HG02623 (cell line): ENCODE measurements at regions not wholly inside any gene's neighbourhood (a gene's known extent, or its start where the extent isn't known, plus 50 kb on each side); places are given as distances from the start of the nearest gene placed in this dataset.
"Not testable (repeated sequence)": the region's sequence is repeated elsewhere in the genome, so short reads cannot be mapped to it uniquely, and the experiment has no call there.

Source experiments
- ATAC-seq: cut with Tn5 transposase; IDR thresholded peaks from one replicate; pipeline ENCODE4 v1.9.1; 2021; ENCODE audit warnings: moderate library complexity; ENCODE audit not compliant: unreplicated experiment

DNA sequence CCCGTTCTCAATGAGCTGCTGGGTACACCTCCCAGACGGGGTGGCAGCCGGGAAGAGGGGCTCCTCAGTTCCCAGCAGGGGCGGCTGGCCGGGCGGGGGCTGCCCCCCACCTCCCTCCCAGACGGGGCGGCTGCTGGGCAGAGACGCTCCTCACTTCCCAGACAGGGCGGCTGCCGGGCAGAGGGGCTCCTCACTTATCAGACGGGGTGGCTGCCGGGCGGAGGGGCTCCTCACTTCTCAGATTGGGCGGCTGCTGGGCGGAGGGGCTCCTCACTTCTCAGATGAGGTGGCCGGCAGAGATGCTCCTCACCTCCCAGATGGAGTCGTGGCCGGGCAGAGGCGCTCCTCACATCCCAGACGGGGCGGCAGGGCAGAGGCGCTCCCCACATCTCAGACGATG lies 559.0 kb downstream of the CD109 start:
- not testable (repeated sequence) for ATAC-seq

DNA sequence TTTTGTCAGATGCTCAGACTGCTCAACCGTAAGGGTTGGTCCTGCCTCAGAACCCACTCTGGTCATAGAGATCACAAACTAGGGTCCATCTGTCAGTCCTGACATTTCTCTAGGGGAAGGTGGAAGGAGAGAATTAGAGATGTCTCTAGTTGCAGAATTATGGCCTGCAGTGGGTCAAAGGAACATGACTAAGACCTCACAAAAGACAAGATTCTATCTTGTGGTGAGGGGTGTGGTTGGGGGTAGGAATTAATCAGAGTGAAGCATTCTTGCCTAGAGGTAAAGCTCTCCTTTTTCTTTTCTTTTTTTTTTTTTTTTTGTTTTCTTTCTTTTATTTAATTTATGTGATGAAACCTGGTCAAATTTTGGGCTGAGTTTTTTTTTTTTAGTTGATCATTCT lies 558.1 kb downstream of the CD109 start:
- ATAC-seq: not testable (repeated sequence)

DNA sequence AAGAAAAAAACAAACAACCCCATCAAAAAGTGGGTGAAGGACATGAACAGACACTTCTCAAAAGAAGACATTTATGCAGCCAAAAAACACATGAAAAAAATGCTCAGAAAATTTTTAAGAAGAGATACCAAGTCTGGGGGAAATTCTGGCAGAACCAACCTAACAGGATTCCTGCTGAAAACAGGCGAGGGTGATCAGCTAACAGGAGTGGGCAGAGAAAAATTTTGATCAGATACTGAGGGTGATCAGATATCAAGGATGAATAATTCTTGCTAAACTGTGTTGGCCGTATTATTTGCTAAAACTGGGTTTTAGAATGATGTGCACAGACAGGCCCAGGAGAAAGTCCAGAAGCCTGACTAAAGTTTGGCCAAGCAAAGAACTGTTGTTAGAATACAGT lies 557.3 kb downstream of the CD109 start:
- ATAC-seq: no peak

DNA sequence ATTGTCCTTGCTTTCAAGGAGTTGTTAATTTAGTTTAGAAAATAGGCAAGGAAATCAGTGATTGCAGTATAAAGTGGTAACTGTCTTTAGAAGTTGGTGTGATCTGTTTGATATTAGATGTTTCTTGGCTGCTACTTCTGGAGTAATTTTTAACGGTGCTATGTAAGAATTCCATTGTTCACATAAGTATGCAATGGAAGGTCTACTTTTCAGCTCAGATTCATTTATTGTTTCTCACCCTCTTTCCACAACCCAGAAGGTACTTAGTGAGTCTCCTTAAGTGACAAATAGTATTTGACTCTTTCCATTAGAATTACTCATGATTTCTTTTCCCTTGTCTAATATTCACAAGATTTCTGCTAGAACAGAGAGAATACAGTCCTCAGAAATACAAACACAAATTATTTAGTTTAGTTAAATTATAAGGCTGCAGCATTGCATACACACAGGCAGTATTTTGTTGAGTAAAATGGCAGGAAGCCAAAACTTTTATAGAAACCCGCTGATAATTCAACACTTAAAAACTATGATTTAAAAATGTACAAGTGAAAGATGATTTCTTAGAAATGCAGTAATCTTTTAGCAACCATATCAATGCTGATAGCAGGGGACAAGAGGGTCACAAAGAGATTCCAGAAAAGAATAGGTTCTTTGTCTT lies 554.3 kb downstream of the CD109 start:
- ATAC-seq: no peak

DNA sequence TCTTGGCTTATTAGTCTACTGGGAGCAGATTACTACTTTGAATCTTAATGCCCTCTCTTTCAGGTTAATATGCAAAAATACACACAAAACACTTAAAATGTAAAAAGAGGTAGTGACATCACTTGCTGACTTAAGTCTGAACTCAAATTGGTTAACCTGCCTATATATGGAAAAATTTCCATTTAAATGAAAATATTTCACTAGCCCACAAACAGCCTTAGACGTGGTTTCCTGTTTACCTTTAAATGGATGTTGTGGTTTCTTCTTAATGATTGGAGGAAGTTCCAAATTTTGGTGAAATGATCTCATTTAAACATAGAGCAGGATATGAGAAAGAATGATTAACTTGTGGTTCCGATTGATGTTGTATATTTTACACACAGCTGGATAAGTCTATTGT lies 553.7 kb downstream of the CD109 start:
- ATAC-seq: no peak

DNA sequence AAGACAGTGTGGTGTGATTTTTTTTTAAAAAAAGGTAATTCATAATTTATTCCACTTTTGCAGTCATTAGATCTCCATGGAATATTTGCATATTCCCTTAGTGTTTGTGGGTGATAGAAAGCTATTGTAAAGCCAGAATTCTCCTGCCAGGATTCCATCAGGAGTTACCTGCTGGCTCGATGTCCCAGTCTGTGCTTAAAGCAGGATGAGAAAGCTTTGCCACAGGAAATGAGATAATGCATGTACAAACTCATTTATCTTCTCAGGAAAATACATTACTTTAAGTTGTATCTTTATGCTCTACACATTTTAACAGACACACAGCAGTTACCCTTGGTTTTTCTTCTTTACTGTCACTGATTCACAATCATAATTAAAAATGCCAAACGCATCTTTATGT lies 553.0 kb downstream of the CD109 start:
- ATAC-seq: no peak

DNA sequence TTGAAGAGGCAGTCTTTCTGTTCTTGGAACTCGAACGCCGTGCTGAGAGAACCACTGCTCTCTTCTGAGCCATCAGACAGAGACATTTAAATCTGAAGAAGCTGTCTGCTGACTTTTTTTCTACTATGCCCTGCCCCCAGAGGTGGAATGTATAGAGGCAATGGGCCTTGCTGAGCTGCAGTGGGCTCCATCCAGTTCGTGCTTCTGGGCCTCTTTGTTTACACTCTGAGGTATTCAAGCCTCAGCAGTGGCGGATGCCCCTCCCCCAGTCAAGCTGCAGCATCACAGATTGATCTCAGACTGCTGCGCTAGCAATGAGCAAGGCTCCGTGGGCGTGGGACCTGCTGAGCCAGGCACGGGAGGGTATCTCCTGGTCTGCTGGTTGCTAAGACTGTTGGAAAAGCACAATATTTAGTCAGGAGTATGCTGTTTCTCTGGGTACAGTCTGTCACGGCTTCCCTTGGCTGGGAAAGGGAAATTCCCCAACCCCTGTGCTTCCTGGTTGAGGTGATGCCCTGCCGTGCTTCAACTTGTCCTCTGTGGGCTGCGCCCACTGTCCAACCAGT lies 526.8 kb downstream of the CD109 start:
- ATAC-seq: no peak

DNA sequence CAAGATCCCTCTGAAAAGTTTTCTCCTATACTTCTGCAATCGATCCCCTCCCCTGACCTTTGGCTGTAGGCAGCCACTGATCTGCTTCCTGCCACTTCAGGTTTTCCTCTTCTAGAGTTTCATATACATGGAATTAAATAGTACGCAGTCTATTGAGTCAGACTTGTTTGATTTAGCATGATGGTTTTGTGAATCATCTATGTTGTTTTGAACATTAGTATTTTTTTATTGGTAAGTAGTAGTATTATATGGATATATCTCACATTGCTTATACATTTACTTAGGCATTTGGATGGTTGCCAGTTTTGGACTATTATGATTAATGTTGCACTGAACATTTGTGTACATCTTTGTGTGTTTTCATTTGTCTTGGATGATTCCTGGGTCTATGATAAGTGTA lies 518.0 kb downstream of the CD109 start:
- no peak for ATAC-seq

DNA sequence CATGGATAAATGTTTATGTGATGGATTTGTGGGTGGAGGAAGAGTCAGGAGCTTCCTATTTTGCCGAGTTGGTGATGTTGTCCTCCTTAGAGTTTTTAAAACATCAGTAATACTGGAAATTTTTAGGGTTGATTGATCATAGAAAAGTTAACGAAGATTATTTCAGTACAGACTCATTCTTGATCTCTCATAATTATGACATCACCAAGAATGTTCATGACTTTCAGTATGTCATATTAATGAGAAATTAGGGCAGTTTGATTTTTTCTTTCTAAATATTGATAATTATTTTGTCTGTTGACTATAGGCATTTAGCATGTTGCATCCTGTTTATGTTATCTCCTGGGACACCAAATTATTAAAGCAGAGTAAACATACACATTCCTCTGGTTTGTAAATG lies 512.2 kb downstream of the CD109 start:
- no peak for ATAC-seq

DNA sequence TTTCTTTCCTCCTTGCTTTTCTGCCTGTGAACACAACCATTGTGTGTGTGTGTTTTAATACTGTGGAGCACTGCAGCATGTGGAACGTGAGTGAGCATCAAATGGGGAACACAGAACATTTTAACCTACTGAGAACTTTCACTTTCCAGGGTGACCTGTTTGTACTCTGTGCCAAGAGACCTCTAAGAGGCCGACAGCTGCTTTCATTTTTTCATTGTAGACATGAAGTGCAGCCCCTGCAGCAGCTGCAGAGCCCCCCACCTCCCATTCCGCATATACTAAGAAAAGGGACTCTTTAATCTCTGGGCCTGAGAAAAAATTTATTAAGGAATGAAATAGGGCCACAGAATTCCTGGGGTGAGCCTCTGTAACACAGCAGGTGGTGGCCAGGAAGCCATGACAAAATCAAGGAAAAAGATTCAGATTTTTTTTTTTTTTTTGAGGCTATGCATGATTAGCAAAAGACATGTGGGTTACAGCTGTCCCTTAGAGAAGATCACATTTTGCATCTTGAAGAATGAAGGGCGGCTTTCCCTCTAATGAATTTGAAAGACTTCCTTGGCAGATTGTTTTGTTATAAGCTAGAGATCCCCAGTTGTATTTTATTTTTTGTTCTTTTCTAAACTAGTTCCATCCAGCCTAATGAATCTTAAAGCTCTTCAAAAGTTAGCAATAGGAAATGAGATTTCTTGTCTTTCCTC lies 503.4 kb downstream of the CD109 start:
- no peak for ATAC-seq

DNA sequence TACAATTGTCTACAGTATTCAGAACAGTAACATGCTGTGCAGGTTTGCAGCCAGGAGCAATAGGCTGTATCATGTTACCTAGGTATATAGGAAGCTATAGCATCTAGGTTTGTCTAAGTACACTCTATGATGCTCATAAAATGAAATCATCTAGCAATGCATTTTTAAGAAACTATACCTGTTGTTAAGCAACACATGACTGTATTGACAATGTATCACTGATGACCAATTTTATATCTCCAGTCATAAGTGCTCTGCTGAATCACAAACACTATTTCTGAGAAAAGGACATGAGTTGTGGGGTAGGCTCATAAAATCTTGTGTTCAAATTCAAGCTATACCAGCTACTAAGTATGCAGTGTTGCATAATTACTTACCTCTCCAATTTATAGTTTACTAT lies 501.3 kb downstream of the CD109 start:
- no peak for ATAC-seq

DNA sequence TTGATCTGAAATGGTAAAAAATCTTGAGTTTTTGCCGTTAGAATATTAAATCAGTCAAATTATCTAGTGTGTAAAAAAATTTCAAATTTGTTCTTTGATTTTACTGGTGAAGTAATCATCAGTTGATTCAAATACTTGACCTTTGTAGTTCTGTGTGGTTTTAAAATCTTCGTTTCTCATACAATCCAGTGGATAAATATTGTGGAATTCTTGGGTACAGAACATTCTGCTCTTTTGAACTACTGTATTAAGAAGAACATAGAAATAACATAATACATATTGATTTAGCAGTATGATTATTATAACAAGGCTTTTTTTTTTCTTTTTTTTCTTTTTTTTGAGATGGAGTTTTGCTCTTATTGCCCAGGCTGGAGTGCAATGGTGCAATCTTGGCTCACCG lies 491.8 kb downstream of the CD109 start:
- no peak for ATAC-seq

DNA sequence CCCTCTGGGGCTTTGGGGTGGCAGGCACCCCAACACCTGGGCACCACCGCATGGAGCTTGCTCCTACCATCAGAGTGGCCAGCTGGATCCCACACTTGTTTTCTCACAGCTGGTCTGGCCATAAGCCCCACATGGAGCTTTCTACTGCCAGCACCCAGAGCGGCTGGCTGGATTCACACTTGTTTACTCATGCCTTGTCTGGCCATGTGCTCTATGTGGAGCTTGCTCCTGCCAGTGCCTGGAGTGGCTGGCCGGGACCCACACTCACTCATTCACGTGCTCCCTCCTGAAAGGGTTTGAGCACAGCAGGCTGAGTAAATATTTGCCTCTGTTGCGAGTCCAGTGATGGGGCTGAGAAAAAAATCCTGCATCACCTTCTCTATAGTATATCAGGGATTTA lies 487.0 kb downstream of the CD109 start:
- ATAC-seq: no peak

DNA sequence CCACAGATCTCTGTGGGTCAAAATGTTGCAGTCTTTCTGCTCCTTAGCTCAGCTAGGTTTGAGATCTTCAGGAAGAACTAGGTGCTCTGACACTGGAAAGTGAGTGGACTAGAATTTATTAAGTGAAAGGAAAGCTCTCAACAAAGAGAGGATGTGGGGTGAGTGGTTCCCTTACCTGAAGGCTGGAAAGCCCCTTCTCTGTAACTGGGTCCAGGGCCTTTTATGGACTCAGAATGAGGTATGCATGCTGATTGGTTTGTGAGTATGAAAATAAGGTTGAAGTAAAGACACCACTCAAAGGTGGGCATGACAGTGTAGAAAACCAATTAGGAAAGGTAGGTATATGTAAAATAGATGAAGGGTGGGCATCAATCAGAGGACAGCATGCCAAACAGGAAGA lies 485.5 kb downstream of the CD109 start:
- ATAC-seq: no peak

DNA sequence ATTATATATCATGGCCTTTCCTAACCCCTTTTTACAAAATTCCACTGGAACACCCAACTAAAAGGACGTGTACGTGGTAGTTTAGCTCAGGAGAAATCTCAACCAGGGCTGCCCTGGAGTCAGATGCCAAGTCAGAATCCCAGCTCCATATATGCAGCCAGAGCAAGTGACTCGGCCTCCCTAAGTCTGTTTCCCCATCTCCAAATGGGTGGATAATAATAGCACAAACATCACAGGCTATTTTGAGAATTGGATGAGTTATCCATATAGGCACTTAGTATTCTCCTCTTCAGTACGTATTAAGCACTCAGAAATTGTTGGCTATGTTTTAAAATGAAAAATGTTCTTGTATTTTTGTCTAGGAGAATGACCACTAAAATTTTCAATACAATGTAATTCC lies 481.5 kb downstream of the CD109 start:
- ATAC-seq: no peak

DNA sequence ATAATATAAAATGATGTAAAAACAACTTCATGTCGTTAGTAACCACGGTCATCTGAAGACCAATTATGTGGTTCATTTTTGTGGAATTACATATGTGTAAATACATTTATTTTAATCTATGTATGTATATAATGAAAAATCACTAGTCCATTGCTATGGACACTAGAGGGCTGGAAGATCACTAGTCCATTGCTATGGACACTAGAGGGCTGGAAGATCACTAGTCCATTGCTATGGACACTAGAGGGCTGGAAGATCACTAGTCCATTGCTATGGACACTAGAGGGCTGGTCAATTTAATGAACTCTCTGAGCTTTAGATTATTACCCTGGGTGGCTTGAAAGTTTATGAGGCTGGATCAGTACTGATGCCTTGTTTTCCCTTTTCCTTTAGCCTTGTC lies 474.5 kb downstream of the CD109 start:
- ATAC-seq: not testable (repeated sequence)

DNA sequence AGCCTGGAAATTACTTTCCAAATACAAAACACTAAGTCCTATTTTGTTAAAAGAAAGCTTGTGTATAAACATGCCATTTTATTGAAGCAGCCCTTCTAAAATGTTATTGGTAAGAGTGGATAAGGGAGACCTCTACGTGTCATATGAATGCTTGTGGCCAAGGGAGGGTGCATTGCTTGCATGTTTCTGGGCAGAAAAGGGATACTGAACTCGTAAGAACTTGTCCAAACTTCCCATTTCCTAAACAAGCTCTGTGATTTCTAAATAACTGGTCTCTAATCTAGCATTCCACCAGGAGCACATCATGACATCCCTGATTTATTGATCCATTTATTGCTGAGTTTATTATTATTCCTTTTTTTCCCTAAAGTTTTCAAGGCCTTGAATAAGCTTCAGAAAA lies 474.1 kb downstream of the CD109 start:
- ATAC-seq: no peak

DNA sequence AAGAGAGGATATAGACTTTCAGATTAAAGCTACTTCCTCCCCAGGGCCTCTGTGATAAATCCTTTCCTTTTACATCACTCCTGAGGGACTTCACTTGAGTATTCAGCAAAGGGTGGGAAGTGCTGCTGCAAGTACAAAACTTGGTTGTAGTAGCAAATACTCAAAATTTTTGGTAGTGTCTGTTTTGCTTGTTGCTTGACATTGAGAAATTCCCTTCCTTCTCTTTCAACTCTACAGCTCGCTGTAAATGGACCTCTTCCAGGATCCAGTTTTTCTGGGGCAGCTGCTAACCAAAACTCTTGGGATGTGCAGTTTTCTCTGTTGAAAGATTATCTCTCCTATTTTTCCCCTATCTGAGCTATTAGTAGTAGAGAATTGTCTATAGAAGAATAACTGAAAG lies 472.0 kb downstream of the CD109 start:
- no peak for ATAC-seq

DNA sequence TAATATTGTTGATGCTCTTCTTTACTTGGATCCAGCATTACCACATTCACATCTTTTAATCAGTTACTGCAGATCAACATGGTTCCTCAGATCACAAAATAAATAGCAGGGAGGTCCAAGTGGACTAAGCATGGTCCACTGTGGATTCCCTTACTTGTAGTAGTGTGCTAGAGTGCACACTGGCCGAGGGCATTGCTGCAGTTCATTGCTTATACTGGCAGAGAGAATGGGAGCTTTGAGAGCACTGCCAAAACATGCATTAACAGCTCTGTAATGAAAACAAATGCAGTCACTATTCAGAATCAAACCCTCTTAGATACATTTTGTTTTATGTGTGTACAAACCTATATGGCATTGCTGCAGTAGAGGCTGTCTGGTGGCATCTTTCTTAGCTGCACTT lies 471.5 kb downstream of the CD109 start:
- no peak for ATAC-seq

DNA sequence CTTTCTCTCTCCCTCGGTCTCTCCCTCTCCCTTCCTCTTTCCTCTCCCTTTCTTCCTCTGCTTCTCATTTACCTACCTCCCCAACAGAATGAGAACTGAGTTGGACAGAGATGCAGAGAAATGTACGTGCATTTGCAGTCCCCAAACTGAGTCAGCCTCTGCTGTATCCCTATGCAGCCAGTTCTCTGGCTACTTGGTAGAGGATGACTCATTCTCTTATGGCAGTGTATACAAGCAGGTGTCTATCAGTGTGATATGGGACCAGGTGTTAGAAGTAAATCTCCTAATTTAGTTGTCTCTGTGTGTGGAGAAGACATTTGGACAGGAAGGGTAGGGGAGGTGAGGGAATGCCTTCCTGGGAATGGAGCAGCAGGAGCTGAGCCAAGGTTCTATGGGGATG lies 470.8 kb downstream of the CD109 start:
- no peak for ATAC-seq

DNA sequence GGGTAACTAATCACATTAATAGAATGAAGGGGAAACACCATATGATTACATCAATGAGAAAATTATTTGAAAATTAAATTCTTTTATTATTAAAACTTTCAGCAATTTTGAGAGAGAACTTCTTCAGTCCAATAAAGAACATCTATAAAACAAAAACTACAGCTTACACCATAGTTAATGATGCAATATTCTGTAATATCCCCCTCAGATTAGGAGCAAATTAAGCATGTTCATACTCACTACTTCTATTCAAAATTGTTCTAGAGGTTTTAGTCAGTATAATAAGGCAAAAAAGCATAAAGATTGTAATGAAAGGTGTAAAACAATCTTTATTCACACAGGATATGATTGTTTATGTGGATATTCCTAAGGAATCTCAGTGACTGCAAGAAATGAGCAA lies 465.4 kb downstream of the CD109 start:
- no peak for ATAC-seq

DNA sequence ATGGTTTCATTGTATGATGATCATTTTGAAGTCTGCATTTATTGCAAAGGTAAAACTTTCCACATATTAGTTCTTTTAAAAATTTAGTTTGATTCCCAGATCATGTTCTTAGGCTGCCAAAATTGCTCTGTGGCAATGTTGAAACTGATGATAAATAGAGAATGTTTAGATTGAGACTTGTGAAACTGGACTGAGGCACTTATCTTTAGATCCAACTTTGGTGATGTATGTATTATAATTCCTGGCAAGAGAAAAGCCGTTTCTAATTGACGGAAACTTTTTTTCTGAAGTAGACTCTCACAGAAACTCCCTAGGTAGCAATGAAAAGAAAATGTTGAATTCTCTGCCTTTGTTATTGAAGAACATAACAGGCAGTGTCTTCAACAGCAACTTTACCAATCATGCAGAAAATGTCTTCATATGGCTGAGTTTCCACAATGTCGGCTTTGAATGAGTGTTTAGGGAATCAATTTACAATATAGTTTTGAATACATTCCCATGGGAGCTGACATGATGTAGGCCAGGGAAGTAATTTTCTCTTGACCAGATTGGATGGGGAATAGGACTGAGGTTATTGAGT lies 456.2 kb downstream of the CD109 start:
- no peak for ATAC-seq
